ENCODE measurements at regions not wholly inside any gene's neighbourhood (a gene's known extent, or its start where the extent isn't known, plus 50 kb on each side); places are given as distances from the start of the nearest gene placed in this dataset.
"Not testable (repeated sequence)": the region's sequence is repeated elsewhere in the genome, so short reads cannot be mapped to it uniquely, and the experiment has no call there.

- DNase-seq = no peak
These were observed 140.4 kb upstream of the WDFY3 start for GRCh38 chr4:85106805-85107336.

DNA sequence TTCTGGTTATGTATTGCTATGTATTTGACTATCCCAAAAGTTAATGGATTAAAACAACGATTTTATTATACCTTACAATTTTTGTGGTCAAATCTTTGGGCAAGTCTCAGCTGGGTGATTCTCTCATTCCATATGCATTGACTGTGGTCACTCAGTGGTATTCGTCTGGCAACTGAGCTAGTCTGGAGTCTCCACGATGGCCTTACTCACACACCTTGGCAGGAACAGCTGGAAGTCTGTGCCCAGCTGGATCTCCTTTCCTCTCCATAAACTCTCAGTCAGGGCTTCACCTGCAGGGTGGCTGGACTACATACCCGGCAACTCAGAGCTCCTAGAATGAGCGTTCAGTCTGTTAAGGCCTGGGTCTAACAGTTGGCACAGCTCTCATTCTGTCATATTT, 141.1 kb upstream of the WDFY3 start:
- no peak for DNase-seq

DNA sequence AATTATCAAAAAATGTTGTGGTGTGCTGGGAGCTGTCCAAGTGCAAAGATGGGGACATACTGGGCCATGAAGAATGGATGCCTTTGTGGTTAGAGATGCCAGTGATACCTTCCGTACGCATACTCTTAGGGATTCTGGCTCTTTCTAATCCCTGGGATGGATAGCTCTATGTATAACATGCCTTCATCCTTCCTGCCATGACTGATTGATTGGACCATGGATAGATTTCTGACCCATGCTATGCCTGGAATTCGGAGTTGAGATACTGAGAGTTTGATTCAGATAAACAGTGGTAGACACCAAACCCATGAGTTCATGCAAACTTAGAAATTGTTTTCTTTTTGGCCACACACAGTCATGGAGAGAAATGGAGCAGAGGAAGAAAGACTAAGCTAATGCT, 147.2 kb upstream of the WDFY3 start:
- no peak for DNase-seq

GRCh38 chr4:85114526-85114925, 148.0 kb upstream of the WDFY3 start:
- DNase-seq = no peak

DNA sequence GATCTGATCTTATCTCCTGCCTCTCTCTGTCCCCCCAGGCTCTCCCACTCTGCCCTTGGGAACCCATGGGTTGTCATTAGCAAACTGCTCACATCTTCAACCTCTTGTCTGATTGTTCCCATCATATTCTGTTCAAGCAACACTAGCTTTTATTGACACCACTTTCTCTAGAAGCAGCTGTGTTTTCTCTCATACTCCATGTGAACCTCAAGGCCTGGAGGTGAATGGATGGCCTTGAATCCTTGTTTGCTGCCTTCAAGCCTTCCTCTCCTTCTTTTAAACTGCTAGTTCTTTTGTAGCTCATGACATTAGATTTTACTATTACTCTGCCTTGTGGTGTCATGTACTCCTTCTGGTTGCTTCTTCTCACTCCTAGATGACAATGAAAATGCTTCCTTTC, 149.5 kb upstream of the WDFY3 start:
- DNase-seq = no peak

DNA sequence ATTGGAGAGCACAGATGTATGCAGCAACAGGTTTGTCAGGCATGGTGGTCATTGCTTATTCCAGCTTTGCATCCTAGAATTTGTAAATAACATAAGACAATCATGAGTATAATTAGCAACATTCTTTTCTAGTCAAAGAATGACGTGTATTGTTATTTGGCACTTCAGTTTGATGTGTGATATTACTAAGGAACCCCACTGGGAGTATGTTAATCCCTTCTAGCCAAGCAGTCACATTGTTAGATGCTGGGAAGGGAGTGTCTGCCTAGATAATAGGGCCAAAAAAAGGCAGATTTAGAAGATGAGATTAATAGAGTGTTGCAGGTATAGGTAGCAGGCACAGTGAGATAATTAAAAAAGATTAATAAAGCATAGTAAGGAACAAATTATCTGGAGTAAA, 159.2 kb upstream of the WDFY3 start:
- DNase-seq = no peak

DNA sequence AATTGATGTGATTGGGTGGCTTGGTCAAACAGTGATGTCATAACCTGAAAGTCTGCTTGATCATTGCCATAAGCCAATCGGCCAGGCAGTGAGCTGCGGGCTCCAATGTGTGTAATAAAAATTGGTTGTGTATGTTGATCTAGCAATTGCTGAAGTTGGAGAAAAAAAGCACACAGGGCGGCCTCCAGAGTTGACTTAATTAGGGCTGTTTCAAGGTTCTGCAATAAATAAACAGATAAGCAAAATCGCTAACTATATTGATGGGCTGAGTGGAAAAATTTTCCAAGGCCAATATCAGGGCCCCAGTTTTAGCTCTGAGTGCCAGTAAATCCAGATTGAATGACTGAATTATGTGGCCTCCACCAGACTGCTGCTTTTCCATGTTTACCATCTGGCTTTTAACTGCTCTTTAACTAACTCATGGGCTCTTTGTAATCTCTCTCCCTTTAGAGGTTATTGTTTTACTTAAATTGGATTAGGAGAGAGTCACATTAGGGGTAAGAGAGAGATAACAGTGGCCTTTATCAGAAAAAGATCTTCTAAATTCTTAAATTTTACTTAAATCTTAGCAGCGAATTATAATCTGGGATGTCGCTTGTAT, 160.6 kb upstream of the WDFY3 start:
- DNase-seq = no peak

DNA sequence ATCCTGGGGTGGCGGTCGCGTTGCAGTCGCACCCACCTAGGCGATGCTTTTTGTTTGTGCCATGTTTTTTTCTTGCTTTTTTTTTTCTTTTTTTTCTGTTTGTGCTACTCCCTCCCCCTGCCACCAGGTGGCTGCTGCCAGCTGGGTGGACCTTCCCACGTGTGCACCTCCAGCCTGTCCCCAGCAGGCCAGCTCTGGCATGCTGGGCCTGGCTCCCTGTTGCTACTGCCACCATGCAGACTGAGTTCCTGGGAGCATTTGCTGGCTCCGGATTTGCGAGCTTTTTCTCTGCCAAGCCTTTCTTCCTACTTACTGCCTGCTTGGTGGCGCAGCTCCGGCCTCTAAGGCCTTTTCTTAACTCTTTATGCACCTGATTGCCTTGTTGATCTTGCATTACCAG, 161.2 kb upstream of the WDFY3 start:
- no peak for DNase-seq

DNA sequence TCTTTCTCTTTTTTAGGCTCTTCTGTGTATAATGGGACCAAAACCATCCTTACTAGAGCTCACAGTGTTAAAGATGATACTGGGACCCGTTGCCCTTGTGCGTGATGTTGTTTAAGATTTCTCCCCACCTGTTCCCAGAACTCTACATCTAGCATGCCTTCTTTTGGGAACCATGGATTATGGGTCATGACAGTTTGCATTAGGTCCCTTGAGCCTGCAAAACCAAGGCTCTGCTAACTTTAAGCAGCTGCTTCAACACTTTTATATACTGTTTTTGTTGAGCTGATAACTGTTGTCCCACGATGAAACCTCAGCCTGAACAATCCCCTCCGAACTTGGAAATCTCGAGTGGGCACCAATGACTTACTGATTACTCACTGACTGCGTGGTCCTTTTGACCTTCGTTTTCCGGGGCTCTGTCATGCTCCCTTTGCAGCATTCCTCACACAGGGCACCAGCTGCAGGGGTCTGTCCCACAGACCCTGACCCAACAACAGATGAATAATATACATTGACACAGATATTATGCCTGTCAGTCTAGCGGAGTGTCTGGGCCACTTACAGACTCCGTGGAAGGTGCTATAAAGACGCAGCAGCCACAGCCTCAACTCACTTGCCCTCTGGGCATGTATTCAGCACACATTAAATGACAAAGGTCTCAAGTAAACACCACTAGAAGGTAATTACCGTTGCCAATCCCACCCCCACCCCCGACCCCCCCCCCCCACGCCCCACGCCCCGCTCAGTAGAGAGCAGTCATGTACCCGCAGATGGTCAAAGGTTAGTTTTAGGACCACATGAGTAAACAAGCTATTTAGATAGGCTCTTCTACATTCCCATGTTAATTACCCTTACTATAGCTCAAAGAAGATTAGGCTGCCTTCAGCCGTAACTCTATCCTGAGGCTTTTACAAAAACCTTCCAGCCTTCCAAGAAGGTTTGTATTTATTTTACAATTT, 162.0 kb upstream of the WDFY3 start:
- no peak for DNase-seq

GRCh38 chr4:85129354-85130125, 163.1 kb upstream of the WDFY3 start:
- not testable (repeated sequence) for DNase-seq

GRCh38 chr4:85132117-85132516, 165.6 kb upstream of the WDFY3 start:
- DNase-seq = no peak

- DNase-seq = no peak
These were observed 166.1 kb upstream of the WDFY3 start for GRCh38 chr4:85132570-85132969.

DNA sequence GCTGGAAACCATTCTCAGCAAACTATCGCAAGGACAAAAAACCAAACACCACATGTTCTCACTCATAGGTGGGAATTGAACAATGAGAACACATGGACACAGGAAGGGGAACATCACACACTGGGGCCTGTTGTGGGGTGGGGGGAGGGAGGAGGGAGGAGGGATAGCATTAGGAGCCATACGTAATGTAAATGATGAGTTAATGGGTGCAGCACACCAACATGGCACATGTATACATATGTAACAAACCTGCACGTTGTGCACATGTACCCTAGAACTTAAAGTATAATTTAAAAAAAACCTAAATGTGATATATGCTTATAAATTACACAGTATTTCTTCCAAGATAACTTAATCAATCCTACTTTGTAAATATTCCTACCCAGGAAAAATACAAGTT, 173.3 kb upstream of the WDFY3 start:
- not testable (repeated sequence) for DNase-seq

DNA sequence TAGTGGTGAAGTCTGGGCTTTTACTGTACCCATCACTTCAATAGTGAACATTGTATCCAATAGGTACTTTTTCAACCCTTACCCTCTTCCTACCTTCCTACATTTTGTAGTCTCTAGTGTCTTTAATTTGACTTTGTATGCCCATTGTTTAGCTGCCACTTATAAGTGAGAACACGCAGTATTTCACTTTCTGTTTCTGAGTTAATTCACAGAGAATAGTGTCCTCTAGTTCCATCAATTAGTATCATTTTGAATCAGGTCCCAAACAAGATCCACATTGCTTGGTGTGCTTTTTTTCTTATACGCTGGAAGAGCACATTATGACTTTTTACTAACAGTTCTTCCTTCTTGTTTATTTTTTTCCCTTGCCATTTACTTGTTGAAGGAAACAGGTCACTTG, 176.0 kb upstream of the WDFY3 start:
- DNase-seq = no peak

DNA sequence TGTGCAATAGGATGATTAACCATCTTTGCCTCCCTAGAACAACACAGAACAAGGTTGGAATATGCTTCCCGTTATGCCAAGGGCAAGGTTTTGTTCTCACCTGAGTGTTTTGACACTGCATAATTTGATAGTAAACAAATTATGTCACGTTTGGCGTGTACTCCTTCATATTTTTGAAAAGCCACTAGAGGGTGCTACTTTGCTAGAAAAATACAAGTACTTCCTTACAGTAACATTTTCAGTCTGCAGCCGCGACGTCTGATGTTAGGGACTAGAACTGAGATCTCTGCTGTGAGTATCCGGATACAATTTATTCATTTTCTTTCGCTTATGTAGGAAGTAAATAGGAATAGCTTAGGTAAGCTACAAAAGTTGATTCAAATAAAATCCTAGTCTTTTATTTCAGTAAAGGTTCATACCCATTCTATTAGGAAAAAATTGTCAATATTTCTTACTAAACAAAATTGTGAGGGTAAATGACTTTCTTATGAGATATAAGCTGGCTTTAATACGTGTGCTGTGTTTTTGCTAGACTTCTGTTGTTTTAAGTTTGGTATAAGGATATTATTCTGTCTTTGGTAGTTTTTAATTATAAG, 181.1 kb upstream of the WDFY3 start:
- no peak for DNase-seq

- no peak for DNase-seq
These were observed 183.2 kb upstream of the WDFY3 start for GRCh38 chr4:85149676-85150075.

- DNase-seq = no peak
These were observed 184.9 kb upstream of the WDFY3 start for GRCh38 chr4:85151371-85151770.

DNA sequence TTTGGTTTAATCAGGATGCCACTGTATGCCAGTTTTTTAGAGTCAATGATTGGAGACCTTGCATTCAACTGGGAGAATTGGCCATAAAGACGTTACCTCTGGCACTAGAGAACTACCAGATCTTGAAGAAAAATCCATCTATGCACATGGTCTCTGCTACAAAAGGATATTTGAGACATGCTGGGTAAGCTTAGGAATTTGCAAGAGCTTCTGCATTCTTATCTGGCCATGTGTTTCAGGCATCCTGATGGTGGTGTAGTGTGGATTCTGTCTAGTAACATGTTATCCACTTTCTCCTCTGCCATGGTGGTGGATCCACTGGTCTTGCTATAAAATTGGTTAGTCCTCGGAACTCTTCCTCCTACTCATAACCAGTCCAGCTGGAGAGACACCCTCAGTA, 185.3 kb upstream of the WDFY3 start:
- DNase-seq = no peak

DNA sequence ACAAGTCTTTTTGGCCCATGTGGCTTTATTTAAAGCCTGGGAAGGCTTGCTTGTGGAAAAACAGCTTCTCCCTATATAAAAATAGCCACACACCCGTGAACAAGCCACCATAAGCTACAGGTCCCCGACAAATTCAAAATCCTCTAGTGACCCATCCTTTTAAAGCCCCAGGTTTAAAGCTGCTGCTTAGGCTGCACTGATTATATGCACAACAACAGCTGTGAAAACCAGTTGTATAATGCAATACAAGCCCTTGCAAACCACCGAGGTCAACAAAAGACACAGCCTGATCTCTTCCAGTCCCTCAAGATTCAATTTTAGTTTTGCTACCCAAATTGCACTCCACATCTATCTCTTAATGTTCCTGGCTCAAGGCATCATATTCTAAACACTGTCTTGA, 186.0 kb upstream of the WDFY3 start:
- no peak for DNase-seq

DNA sequence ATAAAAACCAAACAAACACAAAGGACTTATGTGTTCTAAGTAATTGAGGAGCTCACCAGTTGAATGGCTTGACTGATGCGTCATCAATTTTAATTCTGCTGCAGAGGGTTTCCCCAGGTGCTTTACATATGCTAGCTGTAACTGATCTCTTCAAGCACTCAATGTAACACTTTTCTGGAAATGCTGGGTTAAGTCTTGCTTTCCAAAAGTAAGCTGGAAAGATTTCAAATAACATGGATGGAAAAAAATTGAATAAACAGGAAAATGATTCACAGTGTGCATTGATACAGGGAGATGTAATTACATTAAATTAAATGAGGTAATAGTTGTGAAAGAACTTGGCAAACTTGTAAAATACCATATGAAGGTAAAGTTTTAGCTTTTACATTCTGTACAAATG, 186.7 kb upstream of the WDFY3 start:
- no peak for DNase-seq

- no peak for DNase-seq
These were observed 188.1 kb upstream of the WDFY3 start for GRCh38 chr4:85154591-85154990.

GRCh38 chr4:85165808-85166207, 199.3 kb upstream of the WDFY3 start:
- no peak for DNase-seq

DNA sequence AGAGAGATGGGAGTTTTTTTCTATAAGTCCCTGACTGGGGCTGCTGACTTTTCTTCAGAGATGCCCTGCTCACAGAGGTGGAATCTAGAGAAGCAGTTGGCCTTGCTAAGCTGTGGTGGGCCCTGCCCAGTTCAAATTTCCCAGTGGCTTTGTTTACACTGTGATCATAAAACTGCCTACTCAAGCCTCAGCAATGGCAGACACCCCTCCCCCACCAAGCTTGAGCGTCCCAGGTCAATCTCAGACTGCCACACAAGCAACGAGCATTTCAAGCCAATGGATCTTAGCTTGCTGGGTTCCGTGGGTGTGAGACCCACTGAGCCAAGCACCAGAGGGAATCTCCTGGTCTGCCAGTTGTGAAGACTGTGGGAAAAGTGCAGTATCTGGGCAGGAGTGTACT, 199.8 kb upstream of the WDFY3 start:
- DNase-seq = no peak

Data from NK-92 treated with Interleukin-12 subunit alpha and Interleukin-12 subunit beta, amount 100 ng/mL, for 24 hours (cell line).